Endothelial cell of umbilical vein (primary cell): ENCODE measurements at regions not wholly inside any gene's neighbourhood (a gene's known extent, or its start where the extent isn't known, plus 50 kb on each side); places are given as distances from the start of the nearest gene placed in this dataset.

Experiments
- BruUV-seq: library from RNA; stranded (reverse); fragments of 400-500 nt; replicated peaks from 2 replicates; lab custom pipeline; 2021; lab: Mats Ljungman, UMichigan
- CTCF ChIA-PET: fragments of 300-600, 350-600 bp; sonication (Branson Sonifier 250); formaldehyde crosslinking; loops from one replicate; lab custom pipeline; 2021; ENCODE audit warnings: antibody characterized with exemption, inconsistent platforms; lab: Charles Lee
- POLR2A ChIA-PET: fragments of 300-600, 350-600 bp; sonication (Branson Sonifier 250); formaldehyde crosslinking; loops from one replicate; lab custom pipeline; 2021; ENCODE audit warnings: antibody characterized with exemption, inconsistent platforms; lab: Charles Lee
- DNase-seq: peaks from one replicate; pipeline ENCODE4 v3.0.0-alpha.2; 2011; ENCODE audit warnings: low read depth, low spot score
- FAIRE-seq: peaks from 2 replicates; lab custom pipeline; 2011; peaks lifted over from hg19 to GRCh38; lab: Jason Lieb, UNC
- H2AFZ ChIP-seq: 2 replicates; pipeline ENCODE4 v1.6.0; 2012; ENCODE audit warnings: low read depth, low read length, control low read depth, inconsistent platforms
- H3K27ac ChIP-seq: 2 replicates; pipeline ENCODE4 v1.5.1; 2011; ENCODE audit warnings: low read depth, mild to moderate bottlenecking, control low read depth, low read length, moderate library complexity; ENCODE audit not compliant: insufficient read depth
- H3K27me3 ChIP-seq, 2 experiments: 2 replicates each; pipeline versions ENCODE4 v1.6.0 to v1.6.1; 2011; ENCODE audit warnings: low read length in 2 of 2, mixed read lengths in 1 of 2; ENCODE audit not compliant: control insufficient read depth in 2 of 2, insufficient read depth in 2 of 2
- H3K36me3 ChIP-seq, 2 experiments: 2 replicates in 1 of 2; 3 replicates in 1 of 2; pipeline ENCODE4 v1.5.1; 2011; ENCODE audit warnings: low read length in 2 of 2, mild to moderate bottlenecking in 1 of 2, moderate library complexity in 1 of 2; ENCODE audit not compliant: control insufficient read depth in 2 of 2, insufficient read depth in 2 of 2; ENCODE audit errors: extremely low read depth in 1 of 2
- H3K4me1 ChIP-seq: 3 replicates; pipeline ENCODE4 v1.5.1; 2011; ENCODE audit warnings: mild to moderate bottlenecking, low read length; ENCODE audit not compliant: control insufficient read depth, insufficient read depth; ENCODE audit errors: extremely low read depth
- H3K4me2 ChIP-seq: 2 replicates; pipeline ENCODE4 v1.6.1; 2011; ENCODE audit warnings: low read length, control low read depth, mixed read lengths; ENCODE audit not compliant: insufficient read depth
- H3K4me3 ChIP-seq, 3 experiments: fragments of 200-600 bp in 1 of 3; sonication (generic), shearing (Covaris generic) in 1 of 3; replicated peaks in 1 of 3; 2 replicates each; pipeline ENCODE4 v1.5.1; 2011 to 2016; ENCODE audit warnings: control low read depth in 3 of 3, low read length in 3 of 3, mild to moderate bottlenecking in 2 of 3, inconsistent platforms in 1 of 3, low read depth in 1 of 3, moderate library complexity in 1 of 3; ENCODE audit not compliant: insufficient read depth in 1 of 3
- H3K79me2 ChIP-seq: 2 replicates; pipeline ENCODE4 v1.6.0; 2012; ENCODE audit warnings: low read length, inconsistent platforms; ENCODE audit not compliant: control insufficient read depth, insufficient read depth
- H3K9ac ChIP-seq: replicated peaks from 2 replicates; pipeline ENCODE3; 2011; ENCODE audit warnings: low read length, control low read depth; ENCODE audit not compliant: insufficient read depth; ENCODE audit errors: extremely low read depth
- H3K9me1 ChIP-seq: replicated peaks from 3 replicates; pipeline ENCODE4 v1.6.0; 2011; ENCODE audit warnings: mild to moderate bottlenecking, low read length; ENCODE audit not compliant: control insufficient read depth, insufficient read depth; ENCODE audit errors: extremely low read depth
- H3K9me3 ChIP-seq: replicated peaks from 2 replicates; pipeline ENCODE4 v1.5.1; 2012; ENCODE audit warnings: low read length, inconsistent platforms; ENCODE audit not compliant: control insufficient read depth, insufficient read depth
- H4K20me1 ChIP-seq: replicated peaks from 2 replicates; pipeline ENCODE3; 2011; ENCODE audit warnings: mild to moderate bottlenecking, low read length; ENCODE audit not compliant: control insufficient read depth, insufficient read depth; ENCODE audit errors: extremely low read depth
- EZH2 ChIP-seq: IDR thresholded peaks from 2 replicates; pipeline ENCODE4 v1.6.1; 2012; ENCODE audit warnings: borderline replicate concordance, low read depth, mild to moderate bottlenecking, moderate library complexity, low read length, inconsistent platforms; ENCODE audit not compliant: severe bottlenecking
- FOS ChIP-seq: IDR thresholded peaks from 2 replicates; pipeline ENCODE4 v1.6.1; 2011; ENCODE audit warnings: mild to moderate bottlenecking, low read length, moderate library complexity, borderline replicate concordance; ENCODE audit not compliant: insufficient read depth
- GATA2 ChIP-seq: IDR thresholded peaks from 2 replicates; pipeline ENCODE4 v1.7.0; 2011; ENCODE audit warnings: low read depth, mild to moderate bottlenecking, moderate library complexity, mixed read lengths, low read length; ENCODE audit not compliant: insufficient read length, insufficient read depth
- JUN ChIP-seq: IDR thresholded peaks from 2 replicates; pipeline ENCODE4 v1.6.1; 2011; ENCODE audit warnings: borderline replicate concordance, low read depth; ENCODE audit not compliant: insufficient read length, insufficient read depth
- POLR2A ChIP-seq: IDR thresholded peaks from 2 replicates; pipeline ENCODE4 v1.6.1; 2012; ENCODE audit warnings: low read depth, mild to moderate bottlenecking, control low read depth, low read length
- POLR2AphosphoS5 ChIP-seq: IDR thresholded peaks from 2 replicates; pipeline ENCODE4 v1.6.1; 2012; ENCODE audit warnings: low read depth, mild to moderate bottlenecking, control low read depth, low read length, moderate library complexity; ENCODE audit not compliant: insufficient read depth
- dilution Hi-C: fragments of 300-500 bp; cut with MboI; formaldehyde crosslinking; loops from one replicate; pipeline ENCODE4 v1.15.0; 2019; ENCODE audit warnings: low sequenced_read_pairs; ENCODE audit not compliant: extremely low pct_ligation_motif_present
- intact Hi-C: fragments of 100-400 bp; cut with micrococcal nuclease; formaldehyde crosslinking; loops from one replicate; pipeline ENCODE4 v1.10.0; 2022
- TF ChIP-seq, protein P1 (sequence below), 2 donors: IDR thresholded peaks; 1 replicate in 1 of 2; 2 replicates in 1 of 2; pipeline ENCODE4 v1.5.1; 2011; ENCODE audit warnings: low read length in 2 of 2, mild to moderate bottlenecking in 2 of 2, moderate library complexity in 2 of 2, control low read depth in 1 of 2, inconsistent platforms in 1 of 2, low read depth in 1 of 2; ENCODE audit not compliant: insufficient read depth in 1 of 2; ENCODE audit errors: extremely low read depth in 1 of 2
- TF ChIP-seq, protein P2 (sequence below): IDR thresholded peaks from 2 replicates; pipeline ENCODE4 v1.6.1; 2011; ENCODE audit not compliant: insufficient read depth, insufficient read length

DNA sequence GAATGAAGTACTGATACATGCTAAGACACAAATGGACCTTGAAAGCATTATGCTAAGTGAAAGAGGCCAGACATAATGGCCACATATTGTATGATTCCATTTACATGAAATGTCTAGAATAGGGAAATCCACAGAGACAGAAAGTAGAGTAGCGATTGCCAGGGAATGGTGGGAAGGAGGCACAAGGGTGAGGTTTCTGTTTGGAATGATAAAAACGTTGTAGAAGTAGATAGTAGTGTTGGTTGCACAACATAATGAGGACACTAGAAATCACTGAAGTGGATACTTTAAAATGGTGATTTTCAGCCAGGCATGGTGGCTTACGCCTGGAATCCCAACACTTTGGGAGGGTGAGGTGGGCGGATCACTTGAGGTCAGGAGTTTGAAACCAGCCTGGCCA lies 97.6 kb upstream of the VANGL1 start:
- DNase-seq: no peak
- H3K4me2 ChIP-seq: no peak overlapping the region
- H3K9me3 ChIP-seq: no peaks in the 10 kb centered on the region
- H3K79me2 ChIP-seq: no peaks in the 10 kb centered on the region
- H3K27ac ChIP-seq: no peak overlapping the region
- H4K20me1 ChIP-seq: no peaks in the 10 kb centered on the region
- no peaks in the 10 kb centered on the region for H3K36me3 ChIP-seq
- FAIRE-seq: no peak
- POLR2A ChIA-PET: interaction anchor here (0.6 kb wide), 1 partner anchor 1064 kb away, joined by 3 read pairs; no protein-coding TSS in a partner anchor
- dilution Hi-C loops (no loop called here), intact Hi-C loops (loop anchor here (10.0 kb wide), 1 partner anchor 221 kb away; the partner anchor contains the start of gene CASQ2)
- no peaks in the 10 kb centered on the region for H3K9me1 ChIP-seq
- H3K4me1 ChIP-seq: peaks cover 6% of the 10 kb centered on the region
- TF ChIP-seq POLR2AphosphoS5 (no peak), FOS (no peak), GATA2 (no peak), EZH2 (no peak), POLR2A (no peak), JUN (no peak)
- TF ChIP-seq, protein P1, sequence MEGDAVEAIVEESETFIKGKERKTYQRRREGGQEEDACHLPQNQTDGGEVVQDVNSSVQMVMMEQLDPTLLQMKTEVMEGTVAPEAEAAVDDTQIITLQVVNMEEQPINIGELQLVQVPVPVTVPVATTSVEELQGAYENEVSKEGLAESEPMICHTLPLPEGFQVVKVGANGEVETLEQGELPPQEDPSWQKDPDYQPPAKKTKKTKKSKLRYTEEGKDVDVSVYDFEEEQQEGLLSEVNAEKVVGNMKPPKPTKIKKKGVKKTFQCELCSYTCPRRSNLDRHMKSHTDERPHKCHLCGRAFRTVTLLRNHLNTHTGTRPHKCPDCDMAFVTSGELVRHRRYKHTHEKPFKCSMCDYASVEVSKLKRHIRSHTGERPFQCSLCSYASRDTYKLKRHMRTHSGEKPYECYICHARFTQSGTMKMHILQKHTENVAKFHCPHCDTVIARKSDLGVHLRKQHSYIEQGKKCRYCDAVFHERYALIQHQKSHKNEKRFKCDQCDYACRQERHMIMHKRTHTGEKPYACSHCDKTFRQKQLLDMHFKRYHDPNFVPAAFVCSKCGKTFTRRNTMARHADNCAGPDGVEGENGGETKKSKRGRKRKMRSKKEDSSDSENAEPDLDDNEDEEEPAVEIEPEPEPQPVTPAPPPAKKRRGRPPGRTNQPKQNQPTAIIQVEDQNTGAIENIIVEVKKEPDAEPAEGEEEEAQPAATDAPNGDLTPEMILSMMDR (IDR thresholded peaks at IDR 0.05; ENCODE audit: extremely low read depth in 1 of 2, insufficient read depth in 1 of 2, low read depth in 1 of 2, low read length in 2 of 2): no peak
- TF ChIP-seq, protein P2, sequence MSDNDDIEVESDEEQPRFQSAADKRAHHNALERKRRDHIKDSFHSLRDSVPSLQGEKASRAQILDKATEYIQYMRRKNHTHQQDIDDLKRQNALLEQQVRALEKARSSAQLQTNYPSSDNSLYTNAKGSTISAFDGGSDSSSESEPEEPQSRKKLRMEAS: no peak
- CTCF ChIA-PET: interaction anchor here (1.1 to 1.4 kb wide), 2 partner anchors 40 to 51 kb away, joined by 3 to 4 read pairs; no protein-coding TSS in a partner anchor
- no peaks in the 10 kb centered on the region for H3K27me3 ChIP-seq
- BruUV-seq: no TSS peak
- H3K9ac ChIP-seq: no peak overlapping the region
- no peak overlapping the region for H3K4me3 ChIP-seq
- no peak overlapping the region for H2AFZ ChIP-seq
